22Rv1 (cell line): ENCODE measurements at regions not wholly inside any gene's neighbourhood (a gene's known extent, or its start where the extent isn't known, plus 50 kb on each side); places are given as distances from the start of the nearest gene placed in this dataset.
"Not testable (repeated sequence)": the region's sequence is repeated elsewhere in the genome, so short reads cannot be mapped to it uniquely, and the experiment has no call there.

Experiments used
- H3K27ac ChIP-seq: fragments of 450-650 bp; 2 replicates; pipeline ENCODE4 v1.5.1; 2017
- CTCF ChIP-seq: fragments of 450-650 bp; IDR thresholded peaks from 2 replicates; pipeline ENCODE4 v1.5.1; 2017; ENCODE audit warnings: mild to moderate bottlenecking
- ZFX ChIP-seq: fragments of 450-650 bp; IDR thresholded peaks from 2 replicates; pipeline ENCODE4 v1.6.1; 2017; ENCODE audit warnings: antibody characterized with exemption, borderline replicate concordance

- TF ChIP-seq CTCF (no peak), ZFX (no peak)
- peak overlapping the region; percentile 22; the same call in 1 of the 2 replicates for H3K27ac ChIP-seq
Measured at GRCh38 chr12:67088401-67089118, 180.6 kb upstream of the CAND1 start.

DNA sequence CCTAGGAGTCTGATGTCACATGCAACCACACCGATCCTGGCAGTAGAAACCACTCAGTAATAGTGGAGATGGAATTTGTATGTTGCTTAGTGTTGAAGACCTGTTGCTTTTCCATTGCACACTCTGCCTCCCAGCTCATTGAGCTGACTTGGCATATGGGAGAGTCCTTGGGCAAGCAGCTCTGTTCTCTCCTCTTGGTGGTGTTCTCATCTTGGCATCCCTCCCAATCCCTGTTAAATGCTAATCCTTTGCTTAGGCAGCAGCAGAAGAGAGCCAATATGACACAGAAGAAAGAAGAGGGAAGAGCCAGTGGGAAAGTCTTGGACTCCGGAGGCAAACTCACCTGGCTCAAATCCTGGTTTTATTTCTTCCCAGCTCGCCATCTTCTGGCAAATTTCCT lies 178.0 kb upstream of the CAND1 start:
- TF ChIP-seq ZFX (no peak), CTCF (0 out of 2 replicates have a peak, but pooled peaks have one; percentile 8)
- H3K27ac ChIP-seq, result no peak overlapping the region

- no peak overlapping the region for H3K27ac ChIP-seq
- TF ChIP-seq CTCF, result no peak
- no peak for TF ChIP-seq ZFX
Measured at GRCh38 chr12:67091678-67092077, 177.5 kb upstream of the CAND1 start.

GRCh38 chr12:67092934-67093333 lies 176.2 kb upstream of the CAND1 start:
- not testable (repeated sequence) for H3K27ac ChIP-seq

DNA sequence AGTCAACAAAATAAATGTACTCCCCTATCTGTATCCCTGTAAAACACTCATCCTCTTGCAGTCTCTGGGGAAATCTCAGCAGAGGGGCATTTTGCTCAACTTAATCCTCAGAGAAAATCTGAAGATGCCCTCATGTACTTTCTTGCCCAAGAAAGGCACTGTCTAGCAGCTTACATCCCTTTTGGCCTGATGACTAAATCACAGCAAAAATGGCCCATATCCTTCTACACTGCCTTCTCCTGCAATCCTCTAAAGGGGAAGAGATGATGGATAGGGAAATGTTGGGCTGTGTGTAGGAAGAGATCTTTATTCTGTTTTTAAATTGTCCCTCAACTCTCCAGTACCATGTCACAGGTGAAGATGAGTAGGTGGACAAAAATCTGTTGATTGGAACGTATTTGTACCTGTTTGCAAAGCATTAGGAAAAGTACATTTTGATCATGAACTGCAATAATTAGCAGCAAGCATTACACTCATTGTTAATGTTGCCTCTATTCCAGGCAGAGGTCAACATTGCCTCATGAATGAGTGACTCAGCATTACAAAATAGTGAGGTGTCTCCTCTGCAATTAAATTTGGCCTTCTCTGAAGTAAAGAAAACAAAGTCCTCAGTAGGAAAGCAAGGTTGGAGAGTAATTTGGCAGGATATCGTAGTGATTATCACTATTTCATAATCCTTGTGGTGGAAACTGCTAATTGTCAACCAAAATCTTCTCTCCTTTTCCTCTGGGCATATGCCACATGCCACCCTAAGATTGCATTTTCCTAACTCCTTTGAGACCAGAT lies 172.4 kb upstream of the CAND1 start:
- TF ChIP-seq ZFX, result no peak
- TF ChIP-seq CTCF, result no peak
- no peak overlapping the region for H3K27ac ChIP-seq

- TF ChIP-seq CTCF (no peak), ZFX (no peak)
- no peak overlapping the region for H3K27ac ChIP-seq
Measured at GRCh38 chr12:67099858-67100257, 169.3 kb upstream of the CAND1 start.

- TF ChIP-seq ZFX, result no peak
- no peak for TF ChIP-seq CTCF
- no peak overlapping the region for H3K27ac ChIP-seq
Measured at GRCh38 chr12:67103521-67103920, 165.6 kb upstream of the CAND1 start.
